ENCODE measurements at regions not wholly inside any gene's neighbourhood (a gene's known extent, or its start where the extent isn't known, plus 50 kb on each side); places are given as distances from the start of the nearest gene placed in this dataset.

GRCh38 chr2:185132501-185133041 is 534.2 kb downstream of the ZNF804A start:
- no peak for TF ChIP-seq CTCF (IDR thresholded peaks at IDR 0.05)
- no peak for DNase-seq
- Histone ChIP-seq H3K4me3 (no peak overlapping the region), H3K27ac (no peak overlapping the region), H3K27me3 (no peaks in the 10 kb centered on the region), H3K4me1 (no peaks in the 10 kb centered on the region), H3K9me3 (peaks cover 0 to 5% (median 0%) of the 10 kb centered on the region in 3 donors), H3K36me3 (no peaks in the 10 kb centered on the region)
- intact Hi-C loops (cut with DNase I; ENCODE audit: low total_unique reads): no loop called here

GRCh38 chr2:185137700-185138099 is 539.4 kb downstream of the ZNF804A start:
- intact Hi-C loops (cut with DNase I; ENCODE audit: low total_unique reads): no loop called here
- DNase-seq: no peak
- Histone ChIP-seq H3K9me3 (peaks cover 0 to under 1% (median 0%) of the 10 kb centered on the region in 3 donors), H3K27me3 (no peaks in the 10 kb centered on the region), H3K36me3 (no peaks in the 10 kb centered on the region), H3K4me1 (no peaks in the 10 kb centered on the region), H3K4me3 (no peak overlapping the region), H3K27ac (no peak overlapping the region)
- no peak for TF ChIP-seq CTCF (IDR thresholded peaks at IDR 0.05)

- Histone ChIP-seq H3K4me1 (no peaks in the 10 kb centered on the region), H3K4me3 (no peak overlapping the region), H3K36me3 (no peaks in the 10 kb centered on the region), H3K27ac (no peak overlapping the region), H3K9me3 (no peaks in the 10 kb centered on the region), H3K27me3 (no peaks in the 10 kb centered on the region)
- no peak for DNase-seq
- intact Hi-C loops (cut with DNase I; ENCODE audit: low total_unique reads): no loop called here
- TF ChIP-seq CTCF (IDR thresholded peaks at IDR 0.05): no peak
Observed at GRCh38 chr2:185142677-185143076, 544.3 kb downstream of the ZNF804A start.

- no peak overlapping the region for H3K4me3 ChIP-seq
- H3K9me3 ChIP-seq: no peaks in the 10 kb centered on the region
- no peaks in the 10 kb centered on the region for H3K27me3 ChIP-seq
- H3K27ac ChIP-seq: no peak overlapping the region
- intact Hi-C loops (cut with DNase I; ENCODE audit: low total_unique reads): no loop called here
- TF ChIP-seq CTCF (IDR thresholded peaks at IDR 0.05): no peak
- no peak for DNase-seq
- no peaks in the 10 kb centered on the region for H3K4me1 ChIP-seq
- H3K36me3 ChIP-seq: no peaks in the 10 kb centered on the region
Observed at GRCh38 chr2:185144159-185144919, 546.0 kb downstream of the ZNF804A start.

- H3K36me3 ChIP-seq: no peaks in the 10 kb centered on the region
- TF ChIP-seq CTCF (IDR thresholded peaks at IDR 0.05): no peak
- H3K4me3 ChIP-seq: no peak overlapping the region
- H3K9me3 ChIP-seq: no peaks in the 10 kb centered on the region
- no peaks in the 10 kb centered on the region for H3K27me3 ChIP-seq
- H3K4me1 ChIP-seq: no peaks in the 10 kb centered on the region
- DNase-seq: no peak
- intact Hi-C loops (cut with DNase I; ENCODE audit: low total_unique reads): no loop called here
- H3K27ac ChIP-seq: no peak overlapping the region
Observed at GRCh38 chr2:185145316-185146121, 547.2 kb downstream of the ZNF804A start.
